ENCODE measurements at regions not wholly inside any gene's neighbourhood (a gene's known extent, or its start where the extent isn't known, plus 50 kb on each side); places are given as distances from the start of the nearest gene placed in this dataset.

DNA sequence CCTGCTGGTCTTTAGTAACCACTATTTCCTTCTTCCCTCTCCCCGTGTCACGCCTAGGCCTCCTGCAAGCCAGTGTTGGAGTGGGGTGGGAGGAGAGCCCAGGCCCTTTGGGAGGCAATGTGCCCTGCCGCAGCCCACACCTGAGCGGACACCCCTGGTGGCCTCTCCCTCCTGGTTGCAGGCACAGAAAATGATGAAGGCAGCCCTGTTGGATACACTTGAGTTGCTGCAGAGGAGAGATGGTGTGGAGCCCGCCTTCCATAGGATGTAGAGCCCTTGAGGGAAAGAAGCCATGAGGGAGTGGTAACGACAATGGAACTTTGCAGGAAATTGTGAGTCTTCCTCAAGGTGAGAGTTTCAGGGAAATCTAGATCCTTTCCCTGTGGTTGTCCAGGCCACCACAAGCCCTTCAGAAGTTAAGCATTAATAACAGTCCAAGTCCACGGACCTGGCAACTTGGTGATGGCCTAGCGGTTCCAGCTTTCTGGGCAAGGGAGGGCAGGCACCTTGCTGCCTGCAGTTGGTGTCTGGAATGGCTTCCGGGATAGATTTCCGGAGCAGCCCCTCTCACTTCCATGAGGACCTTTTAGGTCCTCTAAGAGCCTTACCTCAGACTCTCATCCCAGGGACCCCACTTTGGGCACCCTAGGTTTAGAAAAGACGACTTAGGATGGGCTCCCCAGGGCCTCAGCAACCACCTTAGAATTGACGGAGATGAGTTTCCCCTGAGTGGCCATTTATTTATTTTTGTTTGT lies 67.3 kb upstream of the NXT1 start:
- intact Hi-C loops (cut with micrococcal nuclease), result no loop called here
- ATAC-seq (ENCODE audit: low read depth) (no peak), DNase-seq (no peak)
- H3K4me2 ChIP-seq (replicated peaks; ENCODE audit: low read depth, low read length, poor library complexity, severe bottlenecking), result no peak overlapping the region
- Mint-ChIP-seq H3K27me3 (peaks cover 1% of the 10 kb centered on the region), H3K4me3 (no peak overlapping the region), H3K4me1 (no peaks in the 10 kb centered on the region), H3K27ac (no peak overlapping the region), H3K9me3 (ENCODE audit: insufficient read depth) (peaks cover 2% of the 10 kb centered on the region)
- H3K9me3 ChIP-seq (ENCODE audit: control extremely low read depth in 1 of 3, control insufficient read depth in 2 of 3, insufficient read depth in 1 of 3, low read length in 2 of 3), result no peaks in the 10 kb centered on the region
- TF ChIP-seq EZH2 (IDR thresholded peaks at IDR 0.05; ENCODE audit: borderline replicate concordance, insufficient read depth, low read depth, low read length, poor library complexity, severe bottlenecking), result no peak
- WGBS (ENCODE audit: insufficient coverage), result 81% methylated on average over 8 of the region's 12 CpGs
- no peaks in the 10 kb centered on the region for H3K4me1 ChIP-seq (ENCODE audit: control insufficient read depth in 2 of 2, insufficient read depth in 2 of 2, low read length in 2 of 2)
- no peaks in the 10 kb centered on the region for H3K36me3 ChIP-seq (replicated peaks in 1 of 2; ENCODE audit: control extremely low read depth in 1 of 2, control insufficient read depth in 1 of 2, extremely low read depth in 1 of 2, insufficient read depth in 2 of 2, low read length in 1 of 2)
- no peak overlapping the region for H2AFZ ChIP-seq (ENCODE audit: insufficient read depth, low read depth, low read length, poor library complexity, severe bottlenecking)
- no peak overlapping the region for H3K4me3 ChIP-seq (ENCODE audit: control extremely low read depth in 1 of 5, extremely low read depth in 1 of 5, insufficient read depth in 1 of 5, low read depth in 2 of 5, low read length in 4 of 5)
- H3K9ac ChIP-seq (ENCODE audit: low read length), result no peak overlapping the region
- no peaks in the 10 kb centered on the region for H4K20me1 ChIP-seq (ENCODE audit: control insufficient read depth, insufficient read depth, low read length, poor library complexity, severe bottlenecking)
- no peaks in the 10 kb centered on the region for H3K79me2 ChIP-seq (ENCODE audit: control insufficient read depth, insufficient read depth, low read length)
- no peak overlapping the region for H3K27ac ChIP-seq (ENCODE audit: low read length in 2 of 2)
- ChIA-PET CTCF (no interaction called here), POLR2A (no interaction called here)
- H3K27me3 ChIP-seq (replicated peaks in 1 of 4; ENCODE audit: control extremely low read depth in 1 of 4, control insufficient read depth in 3 of 4, insufficient read depth in 4 of 4, low read length in 3 of 4), result no peaks in the 10 kb centered on the region

DNA sequence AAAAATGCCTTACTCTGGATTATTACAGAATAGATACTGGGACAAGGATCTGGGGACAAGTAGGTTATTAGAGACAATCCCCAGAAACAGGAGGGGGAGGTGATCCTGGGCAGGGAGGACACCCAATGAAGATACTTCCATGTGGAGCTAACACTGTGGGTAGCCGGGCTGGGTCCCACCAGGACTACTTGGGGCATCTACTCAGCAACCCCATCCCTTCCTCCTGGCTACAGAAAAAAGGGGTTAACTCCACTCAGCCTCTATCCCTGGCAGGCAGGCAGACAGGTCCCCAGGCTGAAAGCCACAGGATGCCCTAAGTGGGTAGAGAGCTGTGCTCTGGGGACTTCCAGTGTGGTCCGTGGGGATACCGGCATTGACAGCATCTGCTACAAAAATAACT lies 68.0 kb upstream of the NXT1 start:
- H3K9me3 ChIP-seq (ENCODE audit: control extremely low read depth in 1 of 3, control insufficient read depth in 2 of 3, insufficient read depth in 1 of 3, low read length in 2 of 3), result no peaks in the 10 kb centered on the region
- Mint-ChIP-seq H3K27me3 (peaks cover 3% of the 10 kb centered on the region), H3K4me1 (no peaks in the 10 kb centered on the region), H3K27ac (no peak overlapping the region), H3K9me3 (ENCODE audit: insufficient read depth) (peaks cover 2% of the 10 kb centered on the region), H3K4me3 (no peak overlapping the region)
- H3K4me3 ChIP-seq (ENCODE audit: control extremely low read depth in 1 of 5, extremely low read depth in 1 of 5, insufficient read depth in 1 of 5, low read depth in 2 of 5, low read length in 4 of 5), result no peak overlapping the region
- WGBS (ENCODE audit: insufficient coverage), result no CpG with 5 or more reads among the region's 3 CpGs
- H2AFZ ChIP-seq (ENCODE audit: insufficient read depth, low read depth, low read length, poor library complexity, severe bottlenecking), result no peak overlapping the region
- H3K4me1 ChIP-seq (ENCODE audit: control insufficient read depth in 2 of 2, insufficient read depth in 2 of 2, low read length in 2 of 2), result no peaks in the 10 kb centered on the region
- no peak overlapping the region for H3K27ac ChIP-seq (ENCODE audit: low read length in 2 of 2)
- TF ChIP-seq EZH2 (IDR thresholded peaks at IDR 0.05; ENCODE audit: borderline replicate concordance, insufficient read depth, low read depth, low read length, poor library complexity, severe bottlenecking), result no peak
- TF ChIP-seq, protein P1, sequence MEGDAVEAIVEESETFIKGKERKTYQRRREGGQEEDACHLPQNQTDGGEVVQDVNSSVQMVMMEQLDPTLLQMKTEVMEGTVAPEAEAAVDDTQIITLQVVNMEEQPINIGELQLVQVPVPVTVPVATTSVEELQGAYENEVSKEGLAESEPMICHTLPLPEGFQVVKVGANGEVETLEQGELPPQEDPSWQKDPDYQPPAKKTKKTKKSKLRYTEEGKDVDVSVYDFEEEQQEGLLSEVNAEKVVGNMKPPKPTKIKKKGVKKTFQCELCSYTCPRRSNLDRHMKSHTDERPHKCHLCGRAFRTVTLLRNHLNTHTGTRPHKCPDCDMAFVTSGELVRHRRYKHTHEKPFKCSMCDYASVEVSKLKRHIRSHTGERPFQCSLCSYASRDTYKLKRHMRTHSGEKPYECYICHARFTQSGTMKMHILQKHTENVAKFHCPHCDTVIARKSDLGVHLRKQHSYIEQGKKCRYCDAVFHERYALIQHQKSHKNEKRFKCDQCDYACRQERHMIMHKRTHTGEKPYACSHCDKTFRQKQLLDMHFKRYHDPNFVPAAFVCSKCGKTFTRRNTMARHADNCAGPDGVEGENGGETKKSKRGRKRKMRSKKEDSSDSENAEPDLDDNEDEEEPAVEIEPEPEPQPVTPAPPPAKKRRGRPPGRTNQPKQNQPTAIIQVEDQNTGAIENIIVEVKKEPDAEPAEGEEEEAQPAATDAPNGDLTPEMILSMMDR (IDR thresholded peaks at IDR 0.05), result no peak
- ATAC-seq (ENCODE audit: low read depth) (no peak), DNase-seq (no peak)
- no peak overlapping the region for H3K9ac ChIP-seq (ENCODE audit: low read length)
- ChIA-PET CTCF (no interaction called here), POLR2A (no interaction called here)
- no peaks in the 10 kb centered on the region for H3K79me2 ChIP-seq (ENCODE audit: control insufficient read depth, insufficient read depth, low read length)
- H3K4me2 ChIP-seq (replicated peaks; ENCODE audit: low read depth, low read length, poor library complexity, severe bottlenecking), result no peak overlapping the region
- H3K36me3 ChIP-seq (replicated peaks in 1 of 2; ENCODE audit: control extremely low read depth in 1 of 2, control insufficient read depth in 1 of 2, extremely low read depth in 1 of 2, insufficient read depth in 2 of 2, low read length in 1 of 2), result no peaks in the 10 kb centered on the region
- intact Hi-C loops (cut with micrococcal nuclease), result no loop called here
- H3K27me3 ChIP-seq (replicated peaks in 1 of 4; ENCODE audit: control extremely low read depth in 1 of 4, control insufficient read depth in 3 of 4, insufficient read depth in 4 of 4, low read length in 3 of 4), result no peaks in the 10 kb centered on the region
- H4K20me1 ChIP-seq (ENCODE audit: control insufficient read depth, insufficient read depth, low read length, poor library complexity, severe bottlenecking), result no peaks in the 10 kb centered on the region
